ENCODE measurements at regions not wholly inside any gene's neighbourhood (a gene's known extent, or its start where the extent isn't known, plus 50 kb on each side); places are given as distances from the start of the nearest gene placed in this dataset.

GRCh38 chr6:112481211-112481610 lies 134.1 kb downstream of the RFPL4B start:
- no peak for DNase-seq (ENCODE audit: low read depth in 2 of 2)
- TF ChIP-seq CTCF (IDR thresholded peaks at IDR 0.05; ENCODE audit: low read depth, low read length): no peak
- H3K4me3 ChIP-seq (replicated peaks in 1 of 2; ENCODE audit: low read depth in 2 of 2, low read length in 2 of 2): no peak overlapping the region

- no peak overlapping the region for H3K4me3 ChIP-seq (replicated peaks in 1 of 2; ENCODE audit: low read depth in 2 of 2, low read length in 2 of 2)
- DNase-seq (ENCODE audit: low read depth in 2 of 2): no peak
- TF ChIP-seq CTCF (IDR thresholded peaks at IDR 0.05; ENCODE audit: low read depth, low read length): no peak
These were observed 135.2 kb downstream of the RFPL4B start for GRCh38 chr6:112482373-112482772.

- TF ChIP-seq CTCF (IDR thresholded peaks at IDR 0.05; ENCODE audit: low read depth, low read length): no peak
- H3K4me3 ChIP-seq (replicated peaks in 1 of 2; ENCODE audit: low read depth in 2 of 2, low read length in 2 of 2): no peak overlapping the region
These were observed 138.1 kb downstream of the RFPL4B start for GRCh38 chr6:112485120-112485826.

GRCh38 chr6:112485827-112486212 lies 138.7 kb downstream of the RFPL4B start:
- no peak overlapping the region for H3K4me3 ChIP-seq (replicated peaks in 1 of 2; ENCODE audit: low read depth in 2 of 2, low read length in 2 of 2)
- DNase-seq (ENCODE audit: low read depth in 2 of 2): peak; percentile 46 to 72
- no peak for TF ChIP-seq CTCF (IDR thresholded peaks at IDR 0.05; ENCODE audit: low read depth, low read length)

More at GRCh38 chr6:112485120-112485826, 138.1 kb downstream of the RFPL4B start:
- peak in 1 of 2 donors; percentile 1 for DNase-seq (ENCODE audit: low read depth in 2 of 2)

- no peak for TF ChIP-seq CTCF (IDR thresholded peaks at IDR 0.05; ENCODE audit: low read depth, low read length)
- DNase-seq (ENCODE audit: low read depth in 2 of 2): no peak
- H3K4me3 ChIP-seq (replicated peaks in 1 of 2; ENCODE audit: low read depth in 2 of 2, low read length in 2 of 2): no peak overlapping the region
These were observed 139.3 kb downstream of the RFPL4B start for GRCh38 chr6:112486454-112486853.

- TF ChIP-seq CTCF (IDR thresholded peaks at IDR 0.05; ENCODE audit: low read depth, low read length): no peak
- DNase-seq (ENCODE audit: low read depth in 2 of 2): no peak
- no peak overlapping the region for H3K4me3 ChIP-seq (replicated peaks in 1 of 2; ENCODE audit: low read depth in 2 of 2, low read length in 2 of 2)
These were observed 141.1 kb downstream of the RFPL4B start for GRCh38 chr6:112488238-112488637.

GRCh38 chr6:112501705-112502104 lies 154.6 kb downstream of the RFPL4B start:
- H3K4me3 ChIP-seq (replicated peaks in 1 of 2; ENCODE audit: low read depth in 2 of 2, low read length in 2 of 2): no peak overlapping the region
- DNase-seq (ENCODE audit: low read depth in 2 of 2): peak; percentile 53 to 70

More at GRCh38 chr6:112501705-112502104, 154.6 kb downstream of the RFPL4B start:
- no peak for TF ChIP-seq CTCF (IDR thresholded peaks at IDR 0.05; ENCODE audit: low read depth, low read length)

Measured in cardiac fibroblast (primary cell).